Endothelial cell of umbilical vein (primary cell): ENCODE measurements at regions not wholly inside any gene's neighbourhood (a gene's known extent, or its start where the extent isn't known, plus 50 kb on each side); places are given as distances from the start of the nearest gene placed in this dataset.

ENCODE experiments used
- BruUV-seq: library from RNA; stranded (reverse); fragments of 400-500 nt; replicated peaks from 2 replicates; lab custom pipeline; 2021; lab: Mats Ljungman, UMichigan
- CTCF ChIA-PET: fragments of 300-600, 350-600 bp; sonication (Branson Sonifier 250); formaldehyde crosslinking; loops from one replicate; lab custom pipeline; 2021; ENCODE audit warnings: antibody characterized with exemption, inconsistent platforms; lab: Charles Lee
- POLR2A ChIA-PET: fragments of 300-600, 350-600 bp; sonication (Branson Sonifier 250); formaldehyde crosslinking; loops from one replicate; lab custom pipeline; 2021; ENCODE audit warnings: antibody characterized with exemption, inconsistent platforms; lab: Charles Lee
- DNase-seq: peaks from one replicate; pipeline ENCODE4 v3.0.0-alpha.2; 2011; ENCODE audit warnings: low read depth, low spot score
- FAIRE-seq: peaks from 2 replicates; lab custom pipeline; 2011; peaks lifted over from hg19 to GRCh38; lab: Jason Lieb, UNC
- H2AFZ ChIP-seq: 2 replicates; pipeline ENCODE4 v1.6.0; 2012; ENCODE audit warnings: low read depth, low read length, control low read depth, inconsistent platforms
- H3K27ac ChIP-seq: 2 replicates; pipeline ENCODE4 v1.5.1; 2011; ENCODE audit warnings: low read depth, mild to moderate bottlenecking, control low read depth, low read length, moderate library complexity; ENCODE audit not compliant: insufficient read depth
- H3K27me3 ChIP-seq, 2 experiments: 2 replicates each; pipeline versions ENCODE4 v1.6.0 to v1.6.1; 2011; ENCODE audit warnings: low read length in 2 of 2, mixed read lengths in 1 of 2; ENCODE audit not compliant: control insufficient read depth in 2 of 2, insufficient read depth in 2 of 2
- H3K36me3 ChIP-seq, 2 experiments: 2 replicates in 1 of 2; 3 replicates in 1 of 2; pipeline ENCODE4 v1.5.1; 2011; ENCODE audit warnings: low read length in 2 of 2, mild to moderate bottlenecking in 1 of 2, moderate library complexity in 1 of 2; ENCODE audit not compliant: control insufficient read depth in 2 of 2, insufficient read depth in 2 of 2; ENCODE audit errors: extremely low read depth in 1 of 2
- H3K4me1 ChIP-seq: 3 replicates; pipeline ENCODE4 v1.5.1; 2011; ENCODE audit warnings: mild to moderate bottlenecking, low read length; ENCODE audit not compliant: control insufficient read depth, insufficient read depth; ENCODE audit errors: extremely low read depth
- H3K4me2 ChIP-seq: 2 replicates; pipeline ENCODE4 v1.6.1; 2011; ENCODE audit warnings: low read length, control low read depth, mixed read lengths; ENCODE audit not compliant: insufficient read depth
- H3K4me3 ChIP-seq, 3 experiments: fragments of 200-600 bp in 1 of 3; sonication (generic), shearing (Covaris generic) in 1 of 3; replicated peaks in 1 of 3; 2 replicates each; pipeline ENCODE4 v1.5.1; 2011 to 2016; ENCODE audit warnings: control low read depth in 3 of 3, low read length in 3 of 3, mild to moderate bottlenecking in 2 of 3, inconsistent platforms in 1 of 3, low read depth in 1 of 3, moderate library complexity in 1 of 3; ENCODE audit not compliant: insufficient read depth in 1 of 3
- H3K79me2 ChIP-seq: 2 replicates; pipeline ENCODE4 v1.6.0; 2012; ENCODE audit warnings: low read length, inconsistent platforms; ENCODE audit not compliant: control insufficient read depth, insufficient read depth
- H3K9ac ChIP-seq: replicated peaks from 2 replicates; pipeline ENCODE3; 2011; ENCODE audit warnings: low read length, control low read depth; ENCODE audit not compliant: insufficient read depth; ENCODE audit errors: extremely low read depth
- H3K9me1 ChIP-seq: replicated peaks from 3 replicates; pipeline ENCODE4 v1.6.0; 2011; ENCODE audit warnings: mild to moderate bottlenecking, low read length; ENCODE audit not compliant: control insufficient read depth, insufficient read depth; ENCODE audit errors: extremely low read depth
- H3K9me3 ChIP-seq: replicated peaks from 2 replicates; pipeline ENCODE4 v1.5.1; 2012; ENCODE audit warnings: low read length, inconsistent platforms; ENCODE audit not compliant: control insufficient read depth, insufficient read depth
- H4K20me1 ChIP-seq: replicated peaks from 2 replicates; pipeline ENCODE3; 2011; ENCODE audit warnings: mild to moderate bottlenecking, low read length; ENCODE audit not compliant: control insufficient read depth, insufficient read depth; ENCODE audit errors: extremely low read depth
- EZH2 ChIP-seq: IDR thresholded peaks from 2 replicates; pipeline ENCODE4 v1.6.1; 2012; ENCODE audit warnings: borderline replicate concordance, low read depth, mild to moderate bottlenecking, moderate library complexity, low read length, inconsistent platforms; ENCODE audit not compliant: severe bottlenecking
- FOS ChIP-seq: IDR thresholded peaks from 2 replicates; pipeline ENCODE4 v1.6.1; 2011; ENCODE audit warnings: mild to moderate bottlenecking, low read length, moderate library complexity, borderline replicate concordance; ENCODE audit not compliant: insufficient read depth
- GATA2 ChIP-seq: IDR thresholded peaks from 2 replicates; pipeline ENCODE4 v1.7.0; 2011; ENCODE audit warnings: low read depth, mild to moderate bottlenecking, moderate library complexity, mixed read lengths, low read length; ENCODE audit not compliant: insufficient read length, insufficient read depth
- JUN ChIP-seq: IDR thresholded peaks from 2 replicates; pipeline ENCODE4 v1.6.1; 2011; ENCODE audit warnings: borderline replicate concordance, low read depth; ENCODE audit not compliant: insufficient read length, insufficient read depth
- MYC ChIP-seq: IDR thresholded peaks from one replicate; pipeline ENCODE4 v1.6.1; 2011; ENCODE audit warnings: mild to moderate bottlenecking, low read depth, low read length
- POLR2A ChIP-seq: IDR thresholded peaks from 2 replicates; pipeline ENCODE4 v1.6.1; 2012; ENCODE audit warnings: low read depth, mild to moderate bottlenecking, control low read depth, low read length
- POLR2AphosphoS5 ChIP-seq: IDR thresholded peaks from 2 replicates; pipeline ENCODE4 v1.6.1; 2012; ENCODE audit warnings: low read depth, mild to moderate bottlenecking, control low read depth, low read length, moderate library complexity; ENCODE audit not compliant: insufficient read depth
- dilution Hi-C: fragments of 300-500 bp; cut with MboI; formaldehyde crosslinking; loops from one replicate; pipeline ENCODE4 v1.15.0; 2019; ENCODE audit warnings: low sequenced_read_pairs; ENCODE audit not compliant: extremely low pct_ligation_motif_present
- intact Hi-C: fragments of 100-400 bp; cut with micrococcal nuclease; formaldehyde crosslinking; loops from one replicate; pipeline ENCODE4 v1.10.0; 2022
- TF ChIP-seq, protein P1 (sequence below): IDR thresholded peaks from 2 replicates; pipeline ENCODE4 v1.6.1; 2011; ENCODE audit not compliant: insufficient read depth, insufficient read length
- TF ChIP-seq, protein P2 (sequence below), 2 donors: IDR thresholded peaks; 1 replicate in 1 of 2; 2 replicates in 1 of 2; pipeline ENCODE4 v1.5.1; 2011; ENCODE audit warnings: low read length in 2 of 2, mild to moderate bottlenecking in 2 of 2, moderate library complexity in 2 of 2, control low read depth in 1 of 2, inconsistent platforms in 1 of 2, low read depth in 1 of 2; ENCODE audit not compliant: insufficient read depth in 1 of 2; ENCODE audit errors: extremely low read depth in 1 of 2

DNA sequence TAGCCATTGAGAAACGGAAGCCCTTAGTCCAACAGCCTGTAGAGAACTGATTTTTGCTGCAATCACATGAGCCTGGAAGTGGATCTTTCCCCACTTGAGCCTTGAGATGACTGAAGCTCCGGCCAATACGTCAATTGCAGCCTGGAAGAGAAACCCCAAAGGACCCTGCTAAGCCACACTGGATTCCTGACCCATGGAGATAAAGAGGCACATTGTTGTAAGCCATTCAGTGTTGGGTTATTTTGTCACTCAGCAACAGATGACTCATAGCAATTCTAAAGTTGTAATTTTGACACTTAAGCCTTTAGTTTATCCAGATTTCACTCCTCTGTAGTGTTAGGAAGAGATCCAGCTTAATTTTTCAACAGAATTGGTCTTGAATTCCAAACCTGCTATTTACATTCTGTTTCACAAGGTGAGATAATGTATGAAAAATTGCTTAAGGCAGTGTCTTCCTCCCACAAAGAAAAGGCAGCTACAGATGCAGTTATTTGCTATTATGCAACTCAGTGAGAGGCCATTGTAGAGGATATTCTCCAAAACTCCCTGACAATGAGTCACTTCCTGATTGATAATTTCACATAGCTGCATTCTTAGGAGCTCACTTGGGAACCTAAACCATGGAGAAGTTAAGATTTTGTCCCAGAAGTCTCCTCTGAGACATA lies 59.4 kb upstream of the TSHZ3 start:
- no peak for FAIRE-seq
- Histone ChIP-seq H3K4me2 (no peak overlapping the region), H3K27ac (no peak overlapping the region), H3K9me1 (no peaks in the 10 kb centered on the region), H3K9me3 (peaks cover 5% of the 10 kb centered on the region), H3K27me3 (no peaks in the 10 kb centered on the region), H3K79me2 (no peaks in the 10 kb centered on the region), H3K4me3 (no peak overlapping the region), H3K9ac (no peak overlapping the region), H4K20me1 (no peaks in the 10 kb centered on the region), H3K4me1 (no peaks in the 10 kb centered on the region), H3K36me3 (no peaks in the 10 kb centered on the region), H2AFZ (no peak overlapping the region)
- TF ChIP-seq MYC (no peak), JUN (no peak), FOS (no peak), POLR2AphosphoS5 (no peak), POLR2A (no peak), GATA2 (no peak), EZH2 (no peak)
- TF ChIP-seq, protein P1, sequence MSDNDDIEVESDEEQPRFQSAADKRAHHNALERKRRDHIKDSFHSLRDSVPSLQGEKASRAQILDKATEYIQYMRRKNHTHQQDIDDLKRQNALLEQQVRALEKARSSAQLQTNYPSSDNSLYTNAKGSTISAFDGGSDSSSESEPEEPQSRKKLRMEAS = no peak
- TF ChIP-seq, protein P2, sequence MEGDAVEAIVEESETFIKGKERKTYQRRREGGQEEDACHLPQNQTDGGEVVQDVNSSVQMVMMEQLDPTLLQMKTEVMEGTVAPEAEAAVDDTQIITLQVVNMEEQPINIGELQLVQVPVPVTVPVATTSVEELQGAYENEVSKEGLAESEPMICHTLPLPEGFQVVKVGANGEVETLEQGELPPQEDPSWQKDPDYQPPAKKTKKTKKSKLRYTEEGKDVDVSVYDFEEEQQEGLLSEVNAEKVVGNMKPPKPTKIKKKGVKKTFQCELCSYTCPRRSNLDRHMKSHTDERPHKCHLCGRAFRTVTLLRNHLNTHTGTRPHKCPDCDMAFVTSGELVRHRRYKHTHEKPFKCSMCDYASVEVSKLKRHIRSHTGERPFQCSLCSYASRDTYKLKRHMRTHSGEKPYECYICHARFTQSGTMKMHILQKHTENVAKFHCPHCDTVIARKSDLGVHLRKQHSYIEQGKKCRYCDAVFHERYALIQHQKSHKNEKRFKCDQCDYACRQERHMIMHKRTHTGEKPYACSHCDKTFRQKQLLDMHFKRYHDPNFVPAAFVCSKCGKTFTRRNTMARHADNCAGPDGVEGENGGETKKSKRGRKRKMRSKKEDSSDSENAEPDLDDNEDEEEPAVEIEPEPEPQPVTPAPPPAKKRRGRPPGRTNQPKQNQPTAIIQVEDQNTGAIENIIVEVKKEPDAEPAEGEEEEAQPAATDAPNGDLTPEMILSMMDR (IDR thresholded peaks at IDR 0.05; ENCODE audit: extremely low read depth in 1 of 2, insufficient read depth in 1 of 2, low read depth in 1 of 2, low read length in 2 of 2) = no peak
- dilution Hi-C loops (no loop called here), intact Hi-C loops (no loop called here)
- POLR2A ChIA-PET = no interaction called here
- no TSS peak for BruUV-seq
- no peak for DNase-seq
- CTCF ChIA-PET = no interaction called here
